NCI-H1436 treated with DMSO at 0.1 percent for 48 hours (cell line): ENCODE measurements at regions not wholly inside any gene's neighbourhood (a gene's known extent, or its start where the extent isn't known, plus 50 kb on each side); places are given as distances from the start of the nearest gene placed in this dataset.
"Not testable (repeated sequence)": the region's sequence is repeated elsewhere in the genome, so short reads cannot be mapped to it uniquely, and the experiment has no call there.

Experiments
- DNase-seq: peaks from one replicate; lab custom pipeline; 2025; lab: John Stamatoyannopoulos, UW

- DNase-seq, result no peak
Observed at GRCh38 chr2:122805346-122805745, 1049.9 kb downstream of the TSN start.

GRCh38 chr2:122808286-122808969 is 1053.0 kb downstream of the TSN start:
- DNase-seq, result no peak

- DNase-seq, result not testable (repeated sequence)
Observed at GRCh38 chr2:122812214-122812613, 1056.8 kb downstream of the TSN start.

GRCh38 chr2:122815120-122815519 is 1059.7 kb downstream of the TSN start:
- no peak for DNase-seq

- no peak for DNase-seq
Observed at GRCh38 chr2:122816803-122817202, 1061.4 kb downstream of the TSN start.

- no peak for DNase-seq
Observed at GRCh38 chr2:122822319-122822718, 1066.9 kb downstream of the TSN start.

GRCh38 chr2:122830157-122830556 is 1074.7 kb downstream of the TSN start:
- DNase-seq, result no peak

- no peak for DNase-seq
Observed at GRCh38 chr2:122831649-122832048, 1076.2 kb downstream of the TSN start.

- DNase-seq, result no peak
Observed at GRCh38 chr2:122843503-122843902, 1088.1 kb downstream of the TSN start.

GRCh38 chr2:122851161-122851560 is 1095.7 kb downstream of the TSN start:
- DNase-seq, result no peak

GRCh38 chr2:122851972-122852531 is 1096.6 kb downstream of the TSN start:
- DNase-seq, result no peak

GRCh38 chr2:122856696-122857095 is 1101.2 kb downstream of the TSN start:
- no peak for DNase-seq

- no peak for DNase-seq
Observed at GRCh38 chr2:122858075-122858702, 1102.7 kb downstream of the TSN start.

GRCh38 chr2:122858813-122859212 is 1103.4 kb downstream of the TSN start:
- no peak for DNase-seq

GRCh38 chr2:122859260-122859659 is 1103.8 kb downstream of the TSN start:
- DNase-seq, result no peak

GRCh38 chr2:122863532-122863931 is 1108.1 kb downstream of the TSN start:
- DNase-seq, result no peak

GRCh38 chr2:122864728-122865127 is 1109.3 kb downstream of the TSN start:
- no peak for DNase-seq

- DNase-seq, result no peak
Observed at GRCh38 chr2:122866095-122866494, 1110.6 kb downstream of the TSN start.

GRCh38 chr2:122867941-122868340 is 1112.5 kb downstream of the TSN start:
- no peak for DNase-seq

GRCh38 chr2:122868646-122869275 is 1113.3 kb downstream of the TSN start:
- no peak for DNase-seq

- DNase-seq, result no peak
Observed at GRCh38 chr2:122873951-122874350, 1118.5 kb downstream of the TSN start.

GRCh38 chr2:122875091-122875865 is 1119.8 kb downstream of the TSN start:
- DNase-seq, result no peak
